GM23248 (cell line): ENCODE measurements at regions not wholly inside any gene's neighbourhood (a gene's known extent, or its start where the extent isn't known, plus 50 kb on each side); places are given as distances from the start of the nearest gene placed in this dataset.

ENCODE experiments used
- EZH2 ChIP-seq: fragments of 200-600 bp; sonication (generic); IDR thresholded peaks from 2 replicates; pipeline ENCODE4 v1.6.1; 2018; ENCODE audit warnings: antibody characterized with exemption, mild to moderate bottlenecking; ENCODE audit not compliant: insufficient read depth, poor library complexity, severe bottlenecking
- EZH2phosphoT487 ChIP-seq: fragments of 200-600 bp; sonication (generic); IDR thresholded peaks from 2 replicates; pipeline ENCODE4 v1.6.1; 2018; ENCODE audit warnings: antibody characterized with exemption, moderate library complexity, mild to moderate bottlenecking, low read depth; ENCODE audit not compliant: insufficient read depth

- TF ChIP-seq EZH2, result no peak
- TF ChIP-seq EZH2phosphoT487, result no peak
Measured at GRCh38 chr5:143641549-143642355, 170.2 kb upstream of the HMHB1 start.
